Loucy (cell line): ENCODE measurements at regions not wholly inside any gene's neighbourhood (a gene's known extent, or its start where the extent isn't known, plus 50 kb on each side); places are given as distances from the start of the nearest gene placed in this dataset.

Experiments used
- H2AFZ ChIP-seq: fragments of 200-600 bp; sonication (generic); 2 replicates; pipeline ENCODE4 v1.6.0; 2016; ENCODE audit warnings: antibody characterized with exemption, mild to moderate bottlenecking, low read length, moderate library complexity
- H3F3A ChIP-seq: fragments of 200-600 bp; 2 replicates; pipeline ENCODE4 v1.6.0; 2016; ENCODE audit warnings: antibody characterized with exemption, low read depth, mild to moderate bottlenecking
- H3K27me3 ChIP-seq: fragments of 200-600 bp; sonication (generic); 2 replicates; pipeline ENCODE4 v1.6.1; 2014; ENCODE audit warnings: low read length, mild to moderate bottlenecking; ENCODE audit not compliant: insufficient read depth, poor library complexity, severe bottlenecking
- H3K36me3 ChIP-seq: fragments of 200-600 bp; sonication (generic); 2 replicates; pipeline ENCODE4 v1.6.1; 2016; ENCODE audit warnings: low read length; ENCODE audit not compliant: insufficient read depth
- H3K4me1 ChIP-seq: fragments of 200-600 bp; sonication (generic); 2 replicates; pipeline ENCODE4 v1.5.1; 2014; ENCODE audit warnings: low read length, mild to moderate bottlenecking; ENCODE audit not compliant: insufficient read depth, poor library complexity, severe bottlenecking
- H3K4me2 ChIP-seq: fragments of 200-600 bp; sonication (generic); 2 replicates; pipeline ENCODE4 v1.6.0; 2014; ENCODE audit warnings: antibody characterized with exemption, low read length, low read depth, mild to moderate bottlenecking; ENCODE audit not compliant: poor library complexity, severe bottlenecking
- H3K4me3 ChIP-seq: fragments of 200-600 bp; sonication (generic); 2 replicates; pipeline ENCODE4 v1.5.1; 2014; ENCODE audit warnings: low read length, mild to moderate bottlenecking, mixed read lengths; ENCODE audit not compliant: poor library complexity, severe bottlenecking
- H3K79me2 ChIP-seq: fragments of 200-600 bp; sonication (generic); 2 replicates; pipeline ENCODE4 v1.6.1; 2014; ENCODE audit warnings: low read length; ENCODE audit not compliant: insufficient read depth
- H3K9ac ChIP-seq: fragments of 200-600 bp; sonication (generic); 2 replicates; pipeline ENCODE4 v1.6.0; 2014; ENCODE audit warnings: mild to moderate bottlenecking, low read depth, low read length, moderate library complexity; ENCODE audit not compliant: poor library complexity, severe bottlenecking
- H3K9me2 ChIP-seq: fragments of 200-600 bp; sonication (generic); replicated peaks from 2 replicates; pipeline ENCODE4 v1.6.1; 2016; ENCODE audit warnings: low read depth, low read length, mixed read lengths
- H3K9me3 ChIP-seq: fragments of 200-600 bp; sonication (generic); 2 replicates; pipeline ENCODE4 v1.6.1; 2014; ENCODE audit warnings: mild to moderate bottlenecking, antibody characterized with exemption, low read length, low read depth; ENCODE audit not compliant: insufficient read depth
- H4K20me1 ChIP-seq: fragments of 200-600 bp; sonication (generic); 2 replicates; pipeline ENCODE4 v1.6.0; 2014; ENCODE audit warnings: antibody characterized with exemption, low read length, mild to moderate bottlenecking; ENCODE audit not compliant: insufficient read depth, poor library complexity, severe bottlenecking
- EZH2phosphoT487 ChIP-seq: fragments of 200-600 bp; IDR thresholded peaks from 2 replicates; pipeline ENCODE4 v1.6.1; 2018; ENCODE audit warnings: antibody characterized with exemption, mild to moderate bottlenecking, moderate library complexity, borderline replicate concordance
- TF ChIP-seq, protein P1 (sequence below): fragments of 200-600 bp; sonication (generic); conservative IDR thresholded peaks from 2 replicates; pipeline ENCODE4 v1.5.1; 2014; ENCODE audit warnings: mild to moderate bottlenecking, antibody characterized with exemption, low read length

DNA sequence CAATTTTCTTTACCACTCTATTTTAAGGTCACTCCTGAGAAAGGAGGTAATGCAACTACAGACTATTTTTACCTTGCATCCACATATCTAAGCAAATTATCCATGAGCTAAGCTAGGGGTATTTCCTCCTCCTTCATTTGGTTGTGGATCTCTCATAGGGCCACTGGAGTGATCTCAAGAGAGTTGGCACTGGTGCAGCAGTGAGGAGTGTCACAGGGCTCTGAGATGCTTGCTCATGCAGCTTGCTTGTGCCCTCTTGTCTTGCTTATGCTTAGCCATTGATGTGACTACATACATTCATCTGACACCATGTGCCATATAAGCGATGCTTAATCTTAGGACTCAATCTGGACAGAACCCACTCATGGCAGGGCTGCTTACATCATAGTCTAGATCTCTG, 950.3 kb downstream of the TSN start:
- no peak overlapping the region for H3K4me3 ChIP-seq
- H3K79me2 ChIP-seq = no peaks in the 10 kb centered on the region
- no peaks in the 10 kb centered on the region for H3K4me1 ChIP-seq
- H2AFZ ChIP-seq = no peak overlapping the region
- H3K9me2 ChIP-seq = no peaks in the 10 kb centered on the region
- no peaks in the 10 kb centered on the region for H4K20me1 ChIP-seq
- H3K36me3 ChIP-seq = no peaks in the 10 kb centered on the region
- H3K9ac ChIP-seq = no peak overlapping the region
- TF ChIP-seq EZH2phosphoT487 = no peak
- TF ChIP-seq, protein P1, sequence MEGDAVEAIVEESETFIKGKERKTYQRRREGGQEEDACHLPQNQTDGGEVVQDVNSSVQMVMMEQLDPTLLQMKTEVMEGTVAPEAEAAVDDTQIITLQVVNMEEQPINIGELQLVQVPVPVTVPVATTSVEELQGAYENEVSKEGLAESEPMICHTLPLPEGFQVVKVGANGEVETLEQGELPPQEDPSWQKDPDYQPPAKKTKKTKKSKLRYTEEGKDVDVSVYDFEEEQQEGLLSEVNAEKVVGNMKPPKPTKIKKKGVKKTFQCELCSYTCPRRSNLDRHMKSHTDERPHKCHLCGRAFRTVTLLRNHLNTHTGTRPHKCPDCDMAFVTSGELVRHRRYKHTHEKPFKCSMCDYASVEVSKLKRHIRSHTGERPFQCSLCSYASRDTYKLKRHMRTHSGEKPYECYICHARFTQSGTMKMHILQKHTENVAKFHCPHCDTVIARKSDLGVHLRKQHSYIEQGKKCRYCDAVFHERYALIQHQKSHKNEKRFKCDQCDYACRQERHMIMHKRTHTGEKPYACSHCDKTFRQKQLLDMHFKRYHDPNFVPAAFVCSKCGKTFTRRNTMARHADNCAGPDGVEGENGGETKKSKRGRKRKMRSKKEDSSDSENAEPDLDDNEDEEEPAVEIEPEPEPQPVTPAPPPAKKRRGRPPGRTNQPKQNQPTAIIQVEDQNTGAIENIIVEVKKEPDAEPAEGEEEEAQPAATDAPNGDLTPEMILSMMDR = no peak
- no peaks in the 10 kb centered on the region for H3F3A ChIP-seq
- no peaks in the 10 kb centered on the region for H3K9me3 ChIP-seq
- no peak overlapping the region for H3K4me2 ChIP-seq
- no peaks in the 10 kb centered on the region for H3K27me3 ChIP-seq

DNA sequence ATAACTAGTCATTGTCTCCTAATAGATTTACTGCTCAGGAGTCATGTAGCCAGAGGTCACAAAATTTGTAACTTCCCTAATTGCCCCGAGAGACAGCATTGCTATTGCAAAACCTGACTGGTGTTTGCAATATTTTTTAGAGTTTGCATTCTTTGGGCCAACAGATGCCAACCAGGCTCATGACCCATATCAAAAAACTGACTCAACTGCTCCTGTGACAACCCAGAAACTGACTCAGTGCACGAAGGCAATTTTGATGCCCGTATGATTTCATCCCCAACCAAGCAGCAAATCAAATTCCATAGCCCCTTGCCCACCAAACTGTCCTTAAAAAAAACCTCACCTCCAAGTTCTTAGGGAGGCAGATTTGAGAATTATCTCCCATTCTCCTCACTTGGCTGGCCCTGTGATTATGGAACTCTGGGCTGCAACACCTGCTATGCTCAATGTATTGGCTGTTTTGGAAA, 951.3 kb downstream of the TSN start:
- Histone ChIP-seq H3F3A (no peaks in the 10 kb centered on the region), H2AFZ (no peak overlapping the region), H3K4me3 (no peak overlapping the region), H3K27me3 (no peaks in the 10 kb centered on the region), H3K4me1 (no peaks in the 10 kb centered on the region), H3K79me2 (no peaks in the 10 kb centered on the region), H4K20me1 (no peaks in the 10 kb centered on the region), H3K9ac (no peak overlapping the region), H3K36me3 (no peaks in the 10 kb centered on the region), H3K4me2 (no peak overlapping the region), H3K9me3 (no peaks in the 10 kb centered on the region), H3K9me2 (no peaks in the 10 kb centered on the region)
- TF ChIP-seq EZH2phosphoT487 = no peak
- TF ChIP-seq, protein P1 = no peak

DNA sequence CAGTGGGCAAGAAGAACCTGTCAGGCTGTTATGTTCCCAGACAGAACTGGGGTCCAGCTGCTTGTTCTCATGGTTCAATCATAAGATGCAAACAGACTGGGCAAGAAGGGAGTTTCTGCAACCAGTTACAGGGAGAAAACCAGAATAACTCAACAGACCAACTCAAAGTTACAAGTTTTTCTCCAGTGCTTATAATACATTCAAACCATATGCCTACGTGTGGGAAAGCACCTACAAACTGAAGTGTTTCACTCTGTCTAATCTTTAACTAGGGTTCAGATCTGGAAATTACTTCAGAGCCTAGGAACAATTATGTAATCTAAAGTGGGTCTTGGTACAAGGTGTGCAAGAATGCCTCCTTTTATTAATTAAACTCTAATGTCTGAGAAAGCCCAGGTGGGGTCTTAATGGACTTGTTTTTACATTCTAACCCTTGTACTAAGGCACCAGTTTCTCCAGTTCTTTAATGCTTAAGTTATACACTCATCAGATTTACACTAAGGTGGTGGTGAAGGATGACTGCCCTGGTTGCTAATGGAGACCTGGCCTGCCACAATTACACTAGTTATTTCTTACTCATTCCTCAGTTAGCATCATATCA, 951.9 kb downstream of the TSN start:
- Histone ChIP-seq H3K4me2 (no peak overlapping the region), H3K36me3 (no peaks in the 10 kb centered on the region), H3F3A (no peaks in the 10 kb centered on the region), H3K9me2 (no peaks in the 10 kb centered on the region), H2AFZ (no peak overlapping the region), H4K20me1 (no peaks in the 10 kb centered on the region), H3K79me2 (no peaks in the 10 kb centered on the region), H3K27me3 (no peaks in the 10 kb centered on the region), H3K9ac (no peak overlapping the region), H3K4me1 (no peaks in the 10 kb centered on the region), H3K4me3 (no peak overlapping the region), H3K9me3 (no peaks in the 10 kb centered on the region)
- TF ChIP-seq, protein P1 = no peak
- no peak for TF ChIP-seq EZH2phosphoT487
